K562 (cell line): ENCODE measurements at regions not wholly inside any gene's neighbourhood (a gene's known extent, or its start where the extent isn't known, plus 50 kb on each side); places are given as distances from the start of the nearest gene placed in this dataset.
A peak's percentile ranks its signal among the peaks of the same experiment; 100 is the strongest.

Experiments
- BDP1 ChIP-seq: IDR thresholded peaks from 3 replicates; pipeline ENCODE4 v1.6.1; 2011; ENCODE audit not compliant: insufficient read length, insufficient read depth
- CTBP1 ChIP-seq: fragments of 450-650 bp; IDR thresholded peaks from 2 replicates; pipeline ENCODE4 v1.6.1; 2016; ENCODE audit warnings: borderline replicate concordance
- DACH1 ChIP-seq: fragments of 450-650 bp; IDR thresholded peaks from 2 replicates; pipeline ENCODE4 v1.6.1; 2018; ENCODE audit not compliant: partially characterized antibody
- DEAF1 ChIP-seq: fragments of 450-650 bp; formaldehyde crosslinking; IDR thresholded peaks from 2 replicates; pipeline ENCODE4 v1.4.0; 2020; ENCODE audit warnings: mild to moderate bottlenecking, moderate library complexity
- ELF4 ChIP-seq: fragments of 450-650 bp; formaldehyde crosslinking; IDR thresholded peaks from 2 replicates; pipeline ENCODE4 v1.4.0; 2022; ENCODE audit warnings: missing genetic modification characterization
- HNRNPLL ChIP-seq: fragments of 200-400 bp; formaldehyde crosslinking; IDR thresholded peaks from 2 replicates; pipeline ENCODE4 v1.6.1; 2017; ENCODE audit warnings: low read length, low read depth, mild to moderate bottlenecking; ENCODE audit not compliant: poor library complexity, severe bottlenecking
- JUN ChIP-seq, 2 experiments: sonication (generic) in 1 of 2; formaldehyde crosslinking in 1 of 2; IDR thresholded peaks; 2 replicates each; pipeline versions ENCODE4 v1.6.1 to v1.8.0; 2012 to 2022; ENCODE audit warnings: borderline replicate concordance in 2 of 2, mild to moderate bottlenecking in 2 of 2, improper control_type of control experiment in 1 of 2, low read depth in 1 of 2, low read length in 1 of 2, missing genetic modification reagents in 1 of 2
- MAFK ChIP-seq: IDR thresholded peaks from 2 replicates; pipeline ENCODE4 v1.6.1; 2011; ENCODE audit warnings: low read length, improper control_type of control experiment
- NCOA1 ChIP-seq: fragments of 450-650 bp; IDR thresholded peaks from 2 replicates; pipeline ENCODE4 v1.6.1; 2016; ENCODE audit warnings: low read depth
- SLC30A9 ChIP-seq: fragments of 250-450 bp; sonication (Bioruptor Pico); IDR thresholded peaks from 2 replicates; pipeline ENCODE4 v1.8.0; 2022; ENCODE audit warnings: mild to moderate bottlenecking, moderate library complexity
- SMAD2 ChIP-seq: fragments of 150-350 bp; IDR thresholded peaks from 2 replicates; pipeline ENCODE4 v1.6.1; 2014; ENCODE audit warnings: low read depth, mild to moderate bottlenecking, low read length
- SMARCA4 ChIP-seq: fragments of 450-650 bp; IDR thresholded peaks from 2 replicates; pipeline ENCODE4 v1.6.1; 2016
- SREBF1 ChIP-seq: fragments of 150-350 bp; IDR thresholded peaks from 2 replicates; pipeline ENCODE4 v1.6.1; 2014; ENCODE audit warnings: antibody characterized with exemption, low read depth, low read length, borderline replicate concordance
- STAT5B ChIP-seq: fragments of 250-450 bp; sonication (Bioruptor Pico); IDR thresholded peaks from 2 replicates; pipeline ENCODE4 v1.8.0; 2021; ENCODE audit warnings: mild to moderate bottlenecking, inconsistent platforms
- TAF15 ChIP-seq: fragments of 200-400 bp; formaldehyde crosslinking; IDR thresholded peaks from 2 replicates; pipeline ENCODE4 v1.6.1; 2017; ENCODE audit warnings: mild to moderate bottlenecking, low read depth, low read length, moderate library complexity
- UBTF ChIP-seq, 2 experiments: IDR thresholded peaks; 2 replicates each; pipeline ENCODE4 v1.6.1; 2012; ENCODE audit warnings: improper control_type of control experiment in 2 of 2, low read depth in 2 of 2, low read length in 2 of 2, borderline replicate concordance in 1 of 2
- ZBTB26 ChIP-seq: fragments of 450-650 bp; formaldehyde crosslinking; IDR thresholded peaks from 2 replicates; pipeline ENCODE4 v1.4.0; 2022; ENCODE audit warnings: missing genetic modification characterization
- ZNF644 ChIP-seq: fragments of 200-800 bp; sonication (Bioruptor generic); IDR thresholded peaks from 2 replicates; pipeline ENCODE4 v1.6.1; 2016; ENCODE audit warnings: low read depth, missing genetic modification characterization, missing compliant biosample characterization
- ZNF707 ChIP-seq: fragments of 250-450 bp; sonication (Bioruptor Pico); conservative IDR thresholded peaks from 2 replicates; pipeline ENCODE4 v1.8.0; 2022; ENCODE audit warnings: inconsistent platforms, mild to moderate bottlenecking, moderate library complexity

- TF ChIP-seq SLC30A9 (no peak), DEAF1 (CRISPR knock-in tag) (0 out of 2 replicates have a peak, but pooled peaks have one; percentile 38), ZBTB26 (CRISPR knock-in tag) (no peak), SMARCA4 (no peak), SREBF1 (no peak), ELF4 (no peak), DACH1 (peak; percentile 33), HNRNPLL (no peak), BDP1 (no peak), SMAD2 (no peak), UBTF (IDR thresholded peaks at IDR 0.05; ENCODE audit: borderline replicate concordance in 1 of 2, low read depth in 2 of 2, low read length in 2 of 2) (no peak), NCOA1 (no peak), ZNF644 (no peak), JUN (IDR thresholded peaks at IDR 0.05; ENCODE audit: borderline replicate concordance, low read depth, low read length) (no peak), JUN (CRISPR knock-in tag; IDR thresholded peaks at IDR 0.05; ENCODE audit: borderline replicate concordance) (no peak), ZNF707 (no peak), CTBP1 (no peak), MAFK (no peak), TAF15 (no peak), STAT5B (CRISPR knock-in tag) (no peak)
Observed at GRCh38 chr7:132709971-132710567, 133.8 kb upstream of the PLXNA4 start (continued).
